ENCODE measurements at regions not wholly inside any gene's neighbourhood (a gene's known extent, or its start where the extent isn't known, plus 50 kb on each side); places are given as distances from the start of the nearest gene placed in this dataset.

- no peak for TF ChIP-seq CTCF (IDR thresholded peaks at IDR 0.05; ENCODE audit: insufficient read depth, low read length, poor library complexity, severe bottlenecking)
- TF ChIP-seq EZH2phosphoT487 (conservative IDR thresholded peaks at IDR 0.05; ENCODE audit: low read length) = no peak
Measured at GRCh38 chr2:53448591-53448990, 319.0 kb upstream of the CHAC2 start.

All from SU-DHL-6 (cell line).